GM23338 (cell line): ENCODE measurements at regions not wholly inside any gene's neighbourhood (a gene's known extent, or its start where the extent isn't known, plus 50 kb on each side); places are given as distances from the start of the nearest gene placed in this dataset.

ENCODE experiments used
- CTCF ChIP-seq, 2 experiments: fragments of 200-600 bp in 1 of 2; sonication (generic) in 1 of 2; conservative IDR thresholded peaks; 2 replicates each; pipeline versions ENCODE4 v1.5.1 to v1.6.1; 2016 to 2017; ENCODE audit warnings: antibody characterized with exemption in 2 of 2, low read depth in 2 of 2, mild to moderate bottlenecking in 2 of 2, moderate library complexity in 1 of 2
- EZH2 ChIP-seq: fragments of 200-600 bp; sonication (generic); IDR thresholded peaks from one replicate; pipeline ENCODE4 v1.8.0; 2017; ENCODE audit warnings: antibody characterized with exemption, mild to moderate bottlenecking, low read depth; ENCODE audit not compliant: unreplicated experiment
- EZH2phosphoT487 ChIP-seq: fragments of 200-600 bp; sonication (generic); IDR thresholded peaks from one replicate; pipeline ENCODE4 v1.8.1; 2018; ENCODE audit warnings: antibody characterized with exemption; ENCODE audit not compliant: unreplicated experiment
- JUNB ChIP-seq: IDR thresholded peaks from one replicate; pipeline ENCODE4 v1.6.1; 2016; ENCODE audit warnings: antibody characterized with exemption; ENCODE audit not compliant: unreplicated experiment
- POLR2AphosphoS5 ChIP-seq: IDR thresholded peaks from 2 replicates; pipeline ENCODE4 v1.6.1; 2016; ENCODE audit warnings: antibody characterized with exemption, low read depth
- REST ChIP-seq: IDR thresholded peaks from one replicate; pipeline ENCODE4 v1.6.1; 2018; ENCODE audit warnings: antibody characterized with exemption; ENCODE audit not compliant: unreplicated experiment

- TF ChIP-seq CTCF (conservative IDR thresholded peaks at IDR 0.05; ENCODE audit: low read depth in 2 of 2): no peak
- no peak for TF ChIP-seq EZH2
- no peak for TF ChIP-seq JUNB
- TF ChIP-seq POLR2AphosphoS5: no peak
- no peak for TF ChIP-seq REST
- no peak for TF ChIP-seq EZH2phosphoT487
Measured at GRCh38 chr2:180368881-180369280, 361.8 kb upstream of the CWC22 start.
